ENCODE measurements at regions not wholly inside any gene's neighbourhood (a gene's known extent, or its start where the extent isn't known, plus 50 kb on each side); places are given as distances from the start of the nearest gene placed in this dataset.

GRCh38 chr21:18460979-18461378 lies 57.4 kb upstream of the TMPRSS15 start:
- ChIA-PET POLR2A (no interaction called here), CTCF (no interaction called here)
- dilution Hi-C loops (cut with MboI; ENCODE audit: extremely low pct_ligation_motif_present, low sequenced_read_pairs) (no loop called here), intact Hi-C loops (cut with micrococcal nuclease) (no loop called here)
- no TSS peak for BruUV-seq (replicated peaks)
- H3K4me2 ChIP-seq (ENCODE audit: insufficient read depth, low read length) = no peak overlapping the region
- no peaks in the 10 kb centered on the region for H3K27me3 ChIP-seq (ENCODE audit: control insufficient read depth in 2 of 2, insufficient read depth in 2 of 2, low read length in 2 of 2)
- no peak for DNase-seq (ENCODE audit: low read depth, low spot score)
- H3K9me1 ChIP-seq (replicated peaks; ENCODE audit: control insufficient read depth, extremely low read depth, insufficient read depth, low read length) = no peaks in the 10 kb centered on the region
- no peak overlapping the region for H3K9ac ChIP-seq (replicated peaks; ENCODE audit: extremely low read depth, insufficient read depth, low read length)
- no peaks in the 10 kb centered on the region for H3K9me3 ChIP-seq (replicated peaks; ENCODE audit: control insufficient read depth, insufficient read depth, low read length)
- no peak for TF ChIP-seq JUN (IDR thresholded peaks at IDR 0.05; ENCODE audit: borderline replicate concordance, insufficient read depth, insufficient read length, low read depth)
- no peak for TF ChIP-seq GATA2 (IDR thresholded peaks at IDR 0.05; ENCODE audit: insufficient read depth, insufficient read length, low read depth, low read length)
- no peak for TF ChIP-seq POLR2AphosphoS5 (IDR thresholded peaks at IDR 0.05; ENCODE audit: insufficient read depth, low read depth, low read length)
- TF ChIP-seq EZH2 (IDR thresholded peaks at IDR 0.05; ENCODE audit: borderline replicate concordance, low read depth, low read length, severe bottlenecking) = no peak
- no peak for TF ChIP-seq MAX (IDR thresholded peaks at IDR 0.05; ENCODE audit: insufficient read depth, insufficient read length)
- no peak for TF ChIP-seq MYC (IDR thresholded peaks at IDR 0.05; ENCODE audit: low read depth, low read length)
- TF ChIP-seq POLR2A (IDR thresholded peaks at IDR 0.05; ENCODE audit: low read depth, low read length) = no peak
- no peak for TF ChIP-seq FOS (IDR thresholded peaks at IDR 0.05; ENCODE audit: borderline replicate concordance, insufficient read depth, low read length)
- no peak for TF ChIP-seq CTCF (IDR thresholded peaks at IDR 0.05; ENCODE audit: extremely low read depth in 1 of 2, insufficient read depth in 1 of 2, low read depth in 1 of 2, low read length in 2 of 2)
- FAIRE-seq = no peak
- no peaks in the 10 kb centered on the region for H3K4me1 ChIP-seq (ENCODE audit: control insufficient read depth, extremely low read depth, insufficient read depth, low read length)
- H2AFZ ChIP-seq (ENCODE audit: low read depth, low read length) = no peak overlapping the region
- no peaks in the 10 kb centered on the region for H3K79me2 ChIP-seq (ENCODE audit: control insufficient read depth, insufficient read depth, low read length)
- no peak overlapping the region for H3K27ac ChIP-seq (ENCODE audit: insufficient read depth, low read depth, low read length)
- H4K20me1 ChIP-seq (replicated peaks; ENCODE audit: control insufficient read depth, extremely low read depth, insufficient read depth, low read length) = no peaks in the 10 kb centered on the region
- no peaks in the 10 kb centered on the region for H3K36me3 ChIP-seq (ENCODE audit: control insufficient read depth in 2 of 2, extremely low read depth in 1 of 2, insufficient read depth in 2 of 2, low read length in 2 of 2)
- H3K4me3 ChIP-seq (replicated peaks in 1 of 3; ENCODE audit: insufficient read depth in 1 of 3, low read depth in 1 of 3, low read length in 3 of 3) = no peak overlapping the region

Measured in endothelial cell of umbilical vein (primary cell).